ENCODE measurements at regions not wholly inside any gene's neighbourhood (a gene's known extent, or its start where the extent isn't known, plus 50 kb on each side); places are given as distances from the start of the nearest gene placed in this dataset.
"Not testable (repeated sequence)": the region's sequence is repeated elsewhere in the genome, so short reads cannot be mapped to it uniquely, and the experiment has no call there.

DNA sequence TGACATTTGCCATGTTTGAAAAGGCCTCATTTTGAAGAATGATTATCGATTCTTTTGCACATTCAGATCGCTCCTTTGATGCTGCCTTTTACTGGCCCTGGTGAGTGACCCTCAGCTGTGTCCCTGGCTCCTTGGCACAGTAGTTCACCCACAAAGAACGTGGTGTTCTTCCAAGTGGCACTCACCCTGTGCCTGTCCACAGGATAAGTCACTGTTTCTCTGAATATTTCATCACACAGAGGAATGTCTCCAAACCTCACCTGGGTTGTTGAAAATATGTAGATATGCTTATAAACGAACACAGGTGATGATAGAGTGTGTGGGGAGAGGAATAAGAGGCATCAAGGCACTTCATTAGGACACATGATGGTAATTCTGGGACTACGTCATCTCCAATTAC lies 810.7 kb downstream of the CCSER2 start:
- Histone ChIP-seq H3K9ac (ENCODE audit: low read length) (no peak overlapping the region), H3K4me2 (ENCODE audit: low read depth, low read length, poor library complexity, severe bottlenecking) (no peak overlapping the region), H3K9me3 (ENCODE audit: insufficient read depth, low read length) (no peaks in the 10 kb centered on the region), H3K36me3 (ENCODE audit: low read length) (no peaks in the 10 kb centered on the region), H3K27me3 (ENCODE audit: low read length) (no peaks in the 10 kb centered on the region), H3K79me2 (ENCODE audit: insufficient read depth, low read length) (no peaks in the 10 kb centered on the region), H3K27ac (ENCODE audit: low read depth, low read length) (no peak overlapping the region), H3K4me3 (ENCODE audit: insufficient read depth, low read length, poor library complexity, severe bottlenecking) (no peak overlapping the region), H3F3A (ENCODE audit: insufficient read depth) (no peaks in the 10 kb centered on the region), H2AFZ (ENCODE audit: low read depth, low read length, severe bottlenecking) (no peak overlapping the region), H3K9me2 (replicated peaks; ENCODE audit: insufficient read depth, low read length) (no peaks in the 10 kb centered on the region), H4K20me1 (ENCODE audit: low read depth, low read length) (no peaks in the 10 kb centered on the region)
- TF ChIP-seq, protein P1, sequence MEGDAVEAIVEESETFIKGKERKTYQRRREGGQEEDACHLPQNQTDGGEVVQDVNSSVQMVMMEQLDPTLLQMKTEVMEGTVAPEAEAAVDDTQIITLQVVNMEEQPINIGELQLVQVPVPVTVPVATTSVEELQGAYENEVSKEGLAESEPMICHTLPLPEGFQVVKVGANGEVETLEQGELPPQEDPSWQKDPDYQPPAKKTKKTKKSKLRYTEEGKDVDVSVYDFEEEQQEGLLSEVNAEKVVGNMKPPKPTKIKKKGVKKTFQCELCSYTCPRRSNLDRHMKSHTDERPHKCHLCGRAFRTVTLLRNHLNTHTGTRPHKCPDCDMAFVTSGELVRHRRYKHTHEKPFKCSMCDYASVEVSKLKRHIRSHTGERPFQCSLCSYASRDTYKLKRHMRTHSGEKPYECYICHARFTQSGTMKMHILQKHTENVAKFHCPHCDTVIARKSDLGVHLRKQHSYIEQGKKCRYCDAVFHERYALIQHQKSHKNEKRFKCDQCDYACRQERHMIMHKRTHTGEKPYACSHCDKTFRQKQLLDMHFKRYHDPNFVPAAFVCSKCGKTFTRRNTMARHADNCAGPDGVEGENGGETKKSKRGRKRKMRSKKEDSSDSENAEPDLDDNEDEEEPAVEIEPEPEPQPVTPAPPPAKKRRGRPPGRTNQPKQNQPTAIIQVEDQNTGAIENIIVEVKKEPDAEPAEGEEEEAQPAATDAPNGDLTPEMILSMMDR (IDR thresholded peaks at IDR 0.05; ENCODE audit: insufficient read depth, low read length, poor library complexity, severe bottlenecking): no peak
- no peak for TF ChIP-seq EZH2phosphoT487 (conservative IDR thresholded peaks at IDR 0.05; ENCODE audit: low read length)

DNA sequence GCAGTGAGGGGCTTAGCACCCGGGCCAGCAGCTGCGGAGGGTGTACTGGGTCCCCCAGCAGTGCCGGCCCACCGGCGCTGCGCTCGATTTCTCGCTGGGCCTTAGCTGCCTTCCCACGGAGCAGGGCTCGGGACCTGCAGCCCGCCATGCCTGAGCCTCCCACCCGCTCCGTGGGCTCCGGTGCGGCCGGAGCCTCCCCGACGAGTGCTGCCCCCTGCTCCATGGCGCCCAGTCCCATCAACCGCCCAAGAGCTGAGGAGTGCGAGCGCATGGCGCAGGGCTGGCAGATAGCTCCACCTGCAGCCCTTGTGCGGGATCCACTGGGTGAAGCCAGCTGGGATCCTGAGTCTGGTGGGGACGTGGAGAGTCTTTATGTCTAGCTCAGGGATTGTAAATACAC lies 813.1 kb downstream of the CCSER2 start:
- H3F3A ChIP-seq (ENCODE audit: insufficient read depth); H3K27ac ChIP-seq (ENCODE audit: low read depth, low read length); H3K9me2 ChIP-seq (replicated peaks; ENCODE audit: insufficient read depth, low read length); H3K4me3 ChIP-seq (ENCODE audit: insufficient read depth, low read length, poor library complexity, severe bottlenecking); H2AFZ ChIP-seq (ENCODE audit: low read depth, low read length, severe bottlenecking); H3K27me3 ChIP-seq (ENCODE audit: low read length); H4K20me1 ChIP-seq (ENCODE audit: low read depth, low read length); H3K9ac ChIP-seq (ENCODE audit: low read length); H3K36me3 ChIP-seq (ENCODE audit: low read length); H3K9me3 ChIP-seq (ENCODE audit: insufficient read depth, low read length); H3K79me2 ChIP-seq (ENCODE audit: insufficient read depth, low read length); H3K4me2 ChIP-seq (ENCODE audit: low read depth, low read length, poor library complexity, severe bottlenecking): not testable (repeated sequence)

GRCh38 chr10:85145966-85146365 lies 817.6 kb downstream of the CCSER2 start:
- TF ChIP-seq, protein P1 (IDR thresholded peaks at IDR 0.05; ENCODE audit: insufficient read depth, low read length, poor library complexity, severe bottlenecking): no peak
- no peak for TF ChIP-seq EZH2phosphoT487 (conservative IDR thresholded peaks at IDR 0.05; ENCODE audit: low read length)
- H3K4me2 ChIP-seq (ENCODE audit: low read depth, low read length, poor library complexity, severe bottlenecking): no peak overlapping the region
- no peaks in the 10 kb centered on the region for H3K27me3 ChIP-seq (ENCODE audit: low read length)
- H3K9me3 ChIP-seq (ENCODE audit: insufficient read depth, low read length): no peaks in the 10 kb centered on the region
- no peak overlapping the region for H2AFZ ChIP-seq (ENCODE audit: low read depth, low read length, severe bottlenecking)
- H3K4me3 ChIP-seq (ENCODE audit: insufficient read depth, low read length, poor library complexity, severe bottlenecking): no peak overlapping the region
- no peaks in the 10 kb centered on the region; the same call in 1 of the 2 replicates for H3K9me2 ChIP-seq (replicated peaks; ENCODE audit: insufficient read depth, low read length)
- no peak overlapping the region for H3K9ac ChIP-seq (ENCODE audit: low read length)
- H3K36me3 ChIP-seq (ENCODE audit: low read length): no peaks in the 10 kb centered on the region
- no peak overlapping the region for H3K27ac ChIP-seq (ENCODE audit: low read depth, low read length)
- H3F3A ChIP-seq (ENCODE audit: insufficient read depth): no peaks in the 10 kb centered on the region
- H4K20me1 ChIP-seq (ENCODE audit: low read depth, low read length): no peaks in the 10 kb centered on the region
- H3K79me2 ChIP-seq (ENCODE audit: insufficient read depth, low read length): no peaks in the 10 kb centered on the region

DNA sequence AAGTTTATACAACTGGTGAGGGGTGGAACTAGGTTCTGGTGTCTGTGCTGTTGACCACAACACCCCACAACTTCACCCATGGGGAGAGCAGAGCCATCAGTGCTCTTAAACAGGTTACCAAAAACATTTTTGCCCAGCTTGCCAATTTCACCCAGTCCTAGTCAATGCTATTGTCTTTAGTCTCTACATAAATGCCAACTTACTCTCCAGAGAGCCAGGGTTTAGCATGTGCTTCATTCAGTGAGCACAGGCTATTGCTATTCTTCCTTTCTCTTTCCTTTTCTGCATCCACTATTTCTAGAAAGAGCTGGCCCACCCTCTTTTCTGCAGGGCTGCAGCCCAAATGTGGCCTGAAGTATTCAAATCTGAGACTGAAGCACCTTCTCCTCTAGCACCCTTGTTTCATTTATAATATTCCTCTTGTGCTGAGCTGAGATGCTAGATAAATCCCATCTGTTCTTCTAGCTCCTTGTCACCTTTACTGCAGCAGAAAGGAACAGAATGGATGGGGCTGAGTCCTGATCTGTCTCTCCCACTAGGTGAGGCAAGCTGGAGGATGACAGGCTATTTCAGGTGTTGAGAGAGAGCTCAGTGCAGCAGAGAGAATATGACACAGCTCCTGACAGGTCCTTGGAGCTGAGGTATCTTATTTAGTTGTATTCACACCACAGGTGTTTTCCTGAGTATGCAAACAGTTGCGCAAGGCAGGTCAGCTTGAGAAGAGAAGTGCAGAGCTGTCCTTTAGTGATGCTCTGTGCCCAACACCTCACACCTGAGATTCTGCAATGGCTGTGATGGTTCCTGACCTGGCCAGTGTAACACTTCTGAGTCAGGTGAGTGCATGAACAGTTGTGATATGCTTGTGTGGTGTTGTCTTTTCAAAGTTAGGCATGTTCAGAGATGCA lies 819.2 kb downstream of the CCSER2 start:
- no peaks in the 10 kb centered on the region for H3K9me3 ChIP-seq (ENCODE audit: insufficient read depth, low read length)
- H4K20me1 ChIP-seq (ENCODE audit: low read depth, low read length): no peaks in the 10 kb centered on the region
- no peak overlapping the region for H3K4me3 ChIP-seq (ENCODE audit: insufficient read depth, low read length, poor library complexity, severe bottlenecking)
- no peak overlapping the region for H3K4me2 ChIP-seq (ENCODE audit: low read depth, low read length, poor library complexity, severe bottlenecking)
- no peaks in the 10 kb centered on the region; the same call in 1 of the 2 replicates for H3K9me2 ChIP-seq (replicated peaks; ENCODE audit: insufficient read depth, low read length)
- no peaks in the 10 kb centered on the region for H3F3A ChIP-seq (ENCODE audit: insufficient read depth)
- H3K9ac ChIP-seq (ENCODE audit: low read length): no peak overlapping the region
- H3K36me3 ChIP-seq (ENCODE audit: low read length): no peaks in the 10 kb centered on the region
- H3K79me2 ChIP-seq (ENCODE audit: insufficient read depth, low read length): no peaks in the 10 kb centered on the region
- H3K27me3 ChIP-seq (ENCODE audit: low read length): no peaks in the 10 kb centered on the region
- no peak overlapping the region for H3K27ac ChIP-seq (ENCODE audit: low read depth, low read length)
- H2AFZ ChIP-seq (ENCODE audit: low read depth, low read length, severe bottlenecking): no peak overlapping the region
- no peak for TF ChIP-seq EZH2phosphoT487 (conservative IDR thresholded peaks at IDR 0.05; ENCODE audit: low read length)
- TF ChIP-seq, protein P1 (IDR thresholded peaks at IDR 0.05; ENCODE audit: insufficient read depth, low read length, poor library complexity, severe bottlenecking): no peak
